HepG2 (cell line): ENCODE measurements at regions not wholly inside any gene's neighbourhood (a gene's known extent, or its start where the extent isn't known, plus 50 kb on each side); places are given as distances from the start of the nearest gene placed in this dataset.

Experiments used
- CENPX ChIP-seq: sonication (generic); formaldehyde crosslinking; IDR thresholded peaks from 2 replicates; pipeline ENCODE4 v1.9.0; 2021; ENCODE audit warnings: mild to moderate bottlenecking, missing genetic modification reagents, moderate library complexity
- CHD4 ChIP-seq: fragments of 200-600 bp; sonication (generic); IDR thresholded peaks from 2 replicates; pipeline ENCODE4 v1.7.0; 2017; ENCODE audit warnings: mild to moderate bottlenecking, low read length, borderline replicate concordance
- JUN ChIP-seq: sonication (generic); formaldehyde crosslinking; IDR thresholded peaks from 2 replicates; pipeline ENCODE4 v1.4.0; 2020; ENCODE audit warnings: mild to moderate bottlenecking, missing genetic modification reagents
- YEATS4 ChIP-seq: sonication (generic); formaldehyde crosslinking; IDR thresholded peaks from 2 replicates; pipeline ENCODE4 v1.4.0; 2020; ENCODE audit warnings: missing genetic modification reagents, borderline replicate concordance
- ZNF263 ChIP-seq: sonication (generic); formaldehyde crosslinking; IDR thresholded peaks from 2 replicates; pipeline ENCODE4 v1.4.0; 2020; ENCODE audit warnings: missing genetic modification reagents
- ZNF431 ChIP-seq: sonication (generic); formaldehyde crosslinking; IDR thresholded peaks from 2 replicates; pipeline ENCODE4 v1.9.0; 2022; ENCODE audit warnings: missing genetic modification reagents, low read depth, mild to moderate bottlenecking, borderline replicate concordance
- TF ChIP-seq, protein P1 (sequence below): sonication (generic); formaldehyde crosslinking; IDR thresholded peaks from 2 replicates; pipeline ENCODE4 v1.8.0; 2022; ENCODE audit warnings: mild to moderate bottlenecking, missing genetic modification reagents; ENCODE audit not compliant: insufficient replicate concordance

DNA sequence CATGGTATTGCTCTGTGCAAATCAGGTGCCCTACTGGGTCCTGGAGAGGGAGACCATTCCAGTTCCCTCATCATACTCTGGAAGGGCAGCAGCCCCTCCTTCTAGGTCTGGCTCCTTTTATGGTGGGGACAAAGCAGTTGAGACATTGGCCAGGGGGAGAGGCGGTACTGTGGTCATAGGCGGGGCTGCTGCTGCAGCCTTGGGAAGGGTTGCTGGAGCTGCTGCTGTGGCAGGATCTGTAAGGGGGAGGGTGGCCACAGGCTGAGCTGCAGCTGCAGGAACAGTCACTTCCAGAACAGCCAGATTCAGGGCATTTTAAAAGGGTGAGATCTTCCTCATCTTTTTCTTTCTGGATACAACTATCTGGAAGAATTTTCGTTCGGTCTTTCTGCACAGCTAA lies 233.0 kb upstream of the SGCD start:
- TF ChIP-seq CENPX (CRISPR knock-in tag) (no peak), CHD4 (no peak), ZNF431 (CRISPR knock-in tag) (no peak), YEATS4 (CRISPR knock-in tag) (no peak), ZNF263 (CRISPR knock-in tag) (no peak), JUN (CRISPR knock-in tag) (no peak)
- TF ChIP-seq, protein P1, sequence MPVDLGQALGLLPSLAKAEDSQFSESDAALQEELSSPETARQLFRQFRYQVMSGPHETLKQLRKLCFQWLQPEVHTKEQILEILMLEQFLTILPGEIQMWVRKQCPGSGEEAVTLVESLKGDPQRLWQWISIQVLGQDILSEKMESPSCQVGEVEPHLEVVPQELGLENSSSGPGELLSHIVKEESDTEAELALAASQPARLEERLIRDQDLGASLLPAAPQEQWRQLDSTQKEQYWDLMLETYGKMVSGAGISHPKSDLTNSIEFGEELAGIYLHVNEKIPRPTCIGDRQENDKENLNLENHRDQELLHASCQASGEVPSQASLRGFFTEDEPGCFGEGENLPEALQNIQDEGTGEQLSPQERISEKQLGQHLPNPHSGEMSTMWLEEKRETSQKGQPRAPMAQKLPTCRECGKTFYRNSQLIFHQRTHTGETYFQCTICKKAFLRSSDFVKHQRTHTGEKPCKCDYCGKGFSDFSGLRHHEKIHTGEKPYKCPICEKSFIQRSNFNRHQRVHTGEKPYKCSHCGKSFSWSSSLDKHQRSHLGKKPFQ, result no peak
